NCI-H1436 (cell line): ENCODE measurements at regions not wholly inside any gene's neighbourhood (a gene's known extent, or its start where the extent isn't known, plus 50 kb on each side); places are given as distances from the start of the nearest gene placed in this dataset.
"Not testable (repeated sequence)": the region's sequence is repeated elsewhere in the genome, so short reads cannot be mapped to it uniquely, and the experiment has no call there.

ENCODE experiments used
- DNase-seq: peaks from one replicate; lab custom pipeline; 2025; lab: John Stamatoyannopoulos, UW

GRCh38 chr18:46179306-46179705 is 75.1 kb downstream of the HAUS1 start:
- DNase-seq = no peak

- DNase-seq = no peak
Measured at GRCh38 chr18:46182633-46183358, 78.6 kb downstream of the HAUS1 start.

- not testable (repeated sequence) for DNase-seq
Measured at GRCh38 chr18:46184296-46184695, 80.1 kb downstream of the HAUS1 start.

- DNase-seq = no peak
Measured at GRCh38 chr18:46184727-46185126, 80.5 kb downstream of the HAUS1 start.

GRCh38 chr18:46190667-46191066 is 86.5 kb downstream of the HAUS1 start:
- DNase-seq = no peak

GRCh38 chr18:46196627-46197243 is 92.5 kb downstream of the HAUS1 start:
- DNase-seq = no peak

- no peak for DNase-seq
Measured at GRCh38 chr18:46199515-46200147, 95.4 kb downstream of the HAUS1 start.

GRCh38 chr18:46200178-46201055 is 96.2 kb downstream of the HAUS1 start:
- not testable (repeated sequence) for DNase-seq

GRCh38 chr18:46204143-46204542 is 100.0 kb downstream of the HAUS1 start:
- no peak for DNase-seq

- DNase-seq = no peak
Measured at GRCh38 chr18:46207985-46208384, 103.8 kb downstream of the HAUS1 start.

GRCh38 chr18:46209161-46209560 is 105.0 kb downstream of the HAUS1 start:
- DNase-seq = no peak

- DNase-seq = no peak
Measured at GRCh38 chr18:46211816-46212215, 107.6 kb downstream of the HAUS1 start.

GRCh38 chr18:46212398-46212797 is 108.2 kb downstream of the HAUS1 start:
- no peak for DNase-seq

GRCh38 chr18:46213295-46213694 is 109.1 kb downstream of the HAUS1 start:
- no peak for DNase-seq

GRCh38 chr18:46214435-46214834 is 110.2 kb downstream of the HAUS1 start:
- no peak for DNase-seq

- no peak for DNase-seq
Measured at GRCh38 chr18:46215902-46216723, 111.9 kb downstream of the HAUS1 start.

- no peak for DNase-seq
Measured at GRCh38 chr18:46220116-46220515, 115.9 kb downstream of the HAUS1 start.

- no peak for DNase-seq
Measured at GRCh38 chr18:46222093-46222492, 117.9 kb downstream of the HAUS1 start.

- DNase-seq = no peak
Measured at GRCh38 chr18:46222710-46223360, 118.7 kb downstream of the HAUS1 start.

- no peak for DNase-seq
Measured at GRCh38 chr18:46224181-46224775, 120.1 kb downstream of the HAUS1 start.
